ENCODE measurements at regions not wholly inside any gene's neighbourhood (a gene's known extent, or its start where the extent isn't known, plus 50 kb on each side); places are given as distances from the start of the nearest gene placed in this dataset.

- TF ChIP-seq CTCF (IDR thresholded peaks at IDR 0.05), result no peak
- no peak for TF ChIP-seq POLR2A (IDR thresholded peaks at IDR 0.05)
These were observed 843.2 kb downstream of the AMY1C start for GRCh38 chr1:104592926-104593325.
